ENCODE measurements at regions not wholly inside any gene's neighbourhood (a gene's known extent, or its start where the extent isn't known, plus 50 kb on each side); places are given as distances from the start of the nearest gene placed in this dataset.

- WGBS (ENCODE audit: extremely low coverage, insufficient read length, low lambda C conversion rate), result no CpG with 5 or more reads among the region's 1 CpG
These were observed 566.1 kb upstream of the BOD1L1 start for GRCh38 chr4:14193601-14194000.

More at GRCh38 chr4:14193601-14194000, 566.1 kb upstream of the BOD1L1 start:
- Mint-ChIP-seq H3K9me3 (no peaks in the 10 kb centered on the region), H3K4me1 (no peaks in the 10 kb centered on the region), H3K27me3 (ENCODE audit: low read depth) (no peaks in the 10 kb centered on the region), H3K4me3 (no peak overlapping the region), H3K27ac (no peak overlapping the region), H3K36me3 (ENCODE audit: insufficient read depth in 1 of 3, low read depth in 3 of 3) (no peaks in the 10 kb centered on the region)
- H2BK15ac ChIP-seq (ENCODE audit: low read depth, low read length), result no peak overlapping the region
- H3K23me2 ChIP-seq (ENCODE audit: insufficient read length, low read depth, low read length, poor library complexity, severe bottlenecking), result no peaks in the 10 kb centered on the region
- H3K27me3 ChIP-seq (ENCODE audit: insufficient read depth, low read length), result no peaks in the 10 kb centered on the region
- H2BK20ac ChIP-seq (ENCODE audit: low read depth, low read length, poor library complexity, severe bottlenecking), result no peak overlapping the region
- no peak overlapping the region for H2AK5ac ChIP-seq (ENCODE audit: insufficient read length, low read length)
- H3K56ac ChIP-seq (ENCODE audit: insufficient read length, low read depth, low read length), result no peak overlapping the region
- H2BK120ac ChIP-seq (ENCODE audit: low read depth, low read length, poor library complexity, severe bottlenecking), result no peak overlapping the region
- no peak overlapping the region for H4K91ac ChIP-seq (ENCODE audit: insufficient read length, low read depth, low read length)
- no peak overlapping the region for H3K9ac ChIP-seq (ENCODE audit: extremely low read depth, insufficient read length, low read length)
- no peaks in the 10 kb centered on the region for H4K20me1 ChIP-seq (ENCODE audit: control insufficient read depth, insufficient read depth, insufficient read length)
- no peak overlapping the region for H2AFZ ChIP-seq (ENCODE audit: low read length)
- H3K27ac ChIP-seq (ENCODE audit: insufficient read length, low read depth, low read length), result no peak overlapping the region
- no peak overlapping the region for H3K14ac ChIP-seq (ENCODE audit: insufficient read depth, low read length)
- TF ChIP-seq, protein P1, sequence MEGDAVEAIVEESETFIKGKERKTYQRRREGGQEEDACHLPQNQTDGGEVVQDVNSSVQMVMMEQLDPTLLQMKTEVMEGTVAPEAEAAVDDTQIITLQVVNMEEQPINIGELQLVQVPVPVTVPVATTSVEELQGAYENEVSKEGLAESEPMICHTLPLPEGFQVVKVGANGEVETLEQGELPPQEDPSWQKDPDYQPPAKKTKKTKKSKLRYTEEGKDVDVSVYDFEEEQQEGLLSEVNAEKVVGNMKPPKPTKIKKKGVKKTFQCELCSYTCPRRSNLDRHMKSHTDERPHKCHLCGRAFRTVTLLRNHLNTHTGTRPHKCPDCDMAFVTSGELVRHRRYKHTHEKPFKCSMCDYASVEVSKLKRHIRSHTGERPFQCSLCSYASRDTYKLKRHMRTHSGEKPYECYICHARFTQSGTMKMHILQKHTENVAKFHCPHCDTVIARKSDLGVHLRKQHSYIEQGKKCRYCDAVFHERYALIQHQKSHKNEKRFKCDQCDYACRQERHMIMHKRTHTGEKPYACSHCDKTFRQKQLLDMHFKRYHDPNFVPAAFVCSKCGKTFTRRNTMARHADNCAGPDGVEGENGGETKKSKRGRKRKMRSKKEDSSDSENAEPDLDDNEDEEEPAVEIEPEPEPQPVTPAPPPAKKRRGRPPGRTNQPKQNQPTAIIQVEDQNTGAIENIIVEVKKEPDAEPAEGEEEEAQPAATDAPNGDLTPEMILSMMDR (conservative IDR thresholded peaks at IDR 0.05), result no peak
- H2BK5ac ChIP-seq (ENCODE audit: insufficient read length, low read length), result no peak overlapping the region
- no peak overlapping the region for H3K18ac ChIP-seq (ENCODE audit: insufficient read length, low read depth, low read length)
- no peak overlapping the region for H4K5ac ChIP-seq (ENCODE audit: insufficient read length, low read depth, low read length)
- H3K79me1 ChIP-seq (ENCODE audit: insufficient read depth, low read depth, low read length, poor library complexity, severe bottlenecking), result no peaks in the 10 kb centered on the region
- no peak overlapping the region for H2BK12ac ChIP-seq (ENCODE audit: insufficient read length, low read depth, low read length)
- no peak overlapping the region for H3K23ac ChIP-seq (ENCODE audit: insufficient read length, low read depth, low read length)
- no peak overlapping the region for H3K4ac ChIP-seq (ENCODE audit: low read depth, low read length)
- no peaks in the 10 kb centered on the region for H3K4me1 ChIP-seq (ENCODE audit: insufficient read depth, low read length)
- H3K9me3 ChIP-seq (ENCODE audit: control insufficient read depth, low read depth, low read length), result no peaks in the 10 kb centered on the region
- no peak overlapping the region for H4K8ac ChIP-seq (replicated peaks; ENCODE audit: insufficient read length, low read depth, low read length)
- H3T11ph ChIP-seq (ENCODE audit: low read length), result no peak overlapping the region
- H3K4me2 ChIP-seq (ENCODE audit: insufficient read depth, insufficient read length, low read length), result no peak overlapping the region
- H3K79me2 ChIP-seq (ENCODE audit: insufficient read depth, low read length), result no peaks in the 10 kb centered on the region
- no peak for DNase-seq

All from H9 (cell line).